ENCODE measurements at regions not wholly inside any gene's neighbourhood (a gene's known extent, or its start where the extent isn't known, plus 50 kb on each side); places are given as distances from the start of the nearest gene placed in this dataset.

DNA sequence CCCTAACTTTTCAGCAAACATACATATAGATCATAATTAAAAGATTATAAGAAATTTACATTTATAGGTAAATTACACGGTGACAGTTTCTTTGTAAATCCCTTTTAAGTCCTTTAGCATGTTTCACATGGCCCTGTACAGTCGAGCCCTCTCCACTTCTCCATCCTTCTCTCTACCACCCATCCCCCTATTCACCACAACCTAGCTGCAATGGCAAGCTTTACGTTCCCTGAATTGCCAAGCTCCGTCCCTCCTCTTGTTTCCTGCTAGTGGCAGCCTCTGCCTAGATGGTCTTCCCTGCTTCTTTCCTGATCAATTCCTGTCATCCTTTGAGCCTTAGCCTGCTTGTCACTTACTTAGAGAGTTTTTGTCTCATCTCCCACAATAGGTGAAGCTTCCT lies 116.2 kb downstream of the TMA16 start:
- no peak overlapping the region for H3K4me3 ChIP-seq (ENCODE audit: insufficient read length, low read depth)
- TF ChIP-seq ZNF274 (IDR thresholded peaks at IDR 0.05; ENCODE audit: low read depth, low read length) (no peak), YY1 (IDR thresholded peaks at IDR 0.05; ENCODE audit: insufficient read depth, insufficient read length) (no peak), SUZ12 (IDR thresholded peaks at IDR 0.05; ENCODE audit: extremely low read depth, insufficient read depth, insufficient read length) (no peak)
- H3K9ac ChIP-seq (ENCODE audit: insufficient read length, low read depth): no peak overlapping the region
- H3K4me1 ChIP-seq (ENCODE audit: insufficient read depth, insufficient read length): no peaks in the 10 kb centered on the region
- no peak for DNase-seq (ENCODE audit: low read depth, low spot score)
- no peaks in the 10 kb centered on the region for H3K36me3 ChIP-seq (ENCODE audit: insufficient read depth, insufficient read length, low read length)
- no peaks in the 10 kb centered on the region for H3K27me3 ChIP-seq (ENCODE audit: insufficient read depth, insufficient read length)
- H3K9me3 ChIP-seq (ENCODE audit: insufficient read depth, low read length): no peaks in the 10 kb centered on the region

DNA sequence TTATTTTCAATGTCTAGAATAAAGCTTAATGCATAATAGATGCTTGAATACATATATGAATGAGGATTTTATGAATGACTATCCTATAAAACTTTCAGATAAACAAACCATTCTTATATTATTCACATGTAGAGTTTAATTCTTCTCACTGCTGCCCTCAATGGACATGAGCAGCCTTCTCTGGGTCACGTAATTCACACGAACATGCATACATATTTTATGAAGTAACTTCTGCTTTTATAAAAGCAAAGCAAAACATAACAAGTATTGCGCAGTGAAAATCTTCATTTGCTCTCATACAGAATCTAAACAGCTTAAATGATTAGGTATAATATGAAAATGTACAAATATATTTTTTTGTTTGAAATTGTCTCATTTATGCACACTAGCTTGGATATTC lies 116.7 kb downstream of the TMA16 start:
- no peaks in the 10 kb centered on the region for H3K27me3 ChIP-seq (ENCODE audit: insufficient read depth, insufficient read length)
- DNase-seq (ENCODE audit: low read depth, low spot score): no peak
- H3K36me3 ChIP-seq (ENCODE audit: insufficient read depth, insufficient read length, low read length): no peaks in the 10 kb centered on the region
- TF ChIP-seq YY1 (IDR thresholded peaks at IDR 0.05; ENCODE audit: insufficient read depth, insufficient read length): no peak
- no peak for TF ChIP-seq SUZ12 (IDR thresholded peaks at IDR 0.05; ENCODE audit: extremely low read depth, insufficient read depth, insufficient read length)
- no peak for TF ChIP-seq ZNF274 (IDR thresholded peaks at IDR 0.05; ENCODE audit: low read depth, low read length)
- no peaks in the 10 kb centered on the region for H3K9me3 ChIP-seq (ENCODE audit: insufficient read depth, low read length)
- H3K4me3 ChIP-seq (ENCODE audit: insufficient read length, low read depth): no peak overlapping the region
- H3K9ac ChIP-seq (ENCODE audit: insufficient read length, low read depth): no peak overlapping the region
- H3K4me1 ChIP-seq (ENCODE audit: insufficient read depth, insufficient read length): no peaks in the 10 kb centered on the region

DNA sequence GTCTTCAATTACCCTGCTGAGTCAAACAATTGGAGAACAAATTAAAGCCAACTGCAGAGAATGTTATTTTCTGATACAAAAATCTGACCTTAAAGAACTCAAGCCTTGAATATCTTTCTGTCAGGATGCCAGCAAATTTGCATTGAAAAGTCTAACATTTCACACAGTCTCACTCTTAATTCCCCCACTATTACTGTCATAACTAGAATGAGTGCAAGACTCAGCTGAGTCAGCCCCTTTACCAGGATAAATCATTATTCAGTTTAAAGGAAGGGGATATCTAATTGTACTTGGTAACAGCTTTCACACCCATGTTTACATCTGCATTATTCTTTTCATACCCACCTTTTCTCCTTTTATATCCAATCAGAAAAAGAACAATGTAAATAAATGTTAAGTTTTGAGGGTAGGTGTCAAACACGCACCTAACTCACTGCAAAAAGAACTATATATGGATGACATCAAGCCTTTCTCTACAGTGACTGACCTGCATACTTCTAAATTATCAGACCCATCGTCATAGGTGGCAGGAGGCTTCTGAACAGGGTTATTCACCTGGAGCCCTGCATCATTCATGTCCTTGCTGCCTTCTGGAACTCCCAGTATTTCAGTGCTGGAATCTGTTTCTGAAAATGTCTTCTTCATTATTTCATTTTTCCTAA lies 117.4 kb downstream of the TMA16 start:
- TF ChIP-seq ZNF274 (IDR thresholded peaks at IDR 0.05; ENCODE audit: low read depth, low read length) (no peak), SUZ12 (IDR thresholded peaks at IDR 0.05; ENCODE audit: extremely low read depth, insufficient read depth, insufficient read length) (no peak), YY1 (IDR thresholded peaks at IDR 0.05; ENCODE audit: insufficient read depth, insufficient read length) (no peak)
- Histone ChIP-seq H3K36me3 (ENCODE audit: insufficient read depth, insufficient read length, low read length) (no peaks in the 10 kb centered on the region), H3K4me1 (ENCODE audit: insufficient read depth, insufficient read length) (no peaks in the 10 kb centered on the region), H3K4me3 (ENCODE audit: insufficient read length, low read depth) (no peak overlapping the region), H3K9ac (ENCODE audit: insufficient read length, low read depth) (no peak overlapping the region), H3K9me3 (ENCODE audit: insufficient read depth, low read length) (no peaks in the 10 kb centered on the region), H3K27me3 (ENCODE audit: insufficient read depth, insufficient read length) (no peaks in the 10 kb centered on the region)
- DNase-seq (ENCODE audit: low read depth, low spot score): no peak

DNA sequence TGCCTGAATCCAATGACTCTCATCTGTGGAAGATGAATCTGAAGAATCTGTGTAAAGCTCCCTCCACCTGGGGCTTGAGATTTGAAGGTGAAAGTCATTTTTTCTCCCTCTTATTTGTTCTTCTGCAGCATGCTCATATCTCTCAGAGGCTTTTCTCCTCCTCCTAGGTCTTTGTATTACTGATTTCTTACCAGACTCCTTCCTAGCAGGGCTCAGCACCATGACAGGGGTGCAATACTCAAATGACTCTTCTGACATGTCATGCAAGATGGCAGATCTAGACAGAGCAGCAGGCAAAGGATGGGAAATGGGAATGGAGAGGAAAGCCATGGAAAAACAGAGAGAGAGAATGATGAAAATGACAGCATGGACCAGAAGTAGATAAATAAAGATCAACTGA lies 118.3 kb downstream of the TMA16 start:
- Histone ChIP-seq H3K36me3 (ENCODE audit: insufficient read depth, insufficient read length, low read length) (no peaks in the 10 kb centered on the region), H3K4me3 (ENCODE audit: insufficient read length, low read depth) (no peak overlapping the region), H3K9ac (ENCODE audit: insufficient read length, low read depth) (no peak overlapping the region)

DNA sequence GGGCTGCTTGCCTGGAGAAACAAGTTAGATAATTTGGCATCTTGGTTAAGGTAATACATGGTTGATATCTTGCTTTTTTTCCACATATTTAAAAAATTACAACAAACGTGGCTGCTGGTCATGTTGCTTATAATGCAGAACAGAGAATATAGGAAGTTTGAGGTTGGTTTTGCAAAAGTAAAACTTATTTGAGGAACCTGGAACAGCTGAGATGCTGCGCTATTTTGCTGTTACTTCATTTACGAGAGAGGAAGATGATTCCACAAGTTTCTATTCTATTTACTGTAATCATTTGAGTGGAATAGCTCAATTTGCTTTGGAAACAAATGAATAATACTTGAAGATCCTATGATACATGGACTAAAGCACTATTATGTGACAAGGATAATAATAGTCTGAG lies 118.9 kb downstream of the TMA16 start:
- Histone ChIP-seq H3K36me3 (ENCODE audit: insufficient read depth, insufficient read length, low read length) (no peaks in the 10 kb centered on the region), H3K4me3 (ENCODE audit: insufficient read length, low read depth) (no peak overlapping the region), H3K4me1 (ENCODE audit: insufficient read depth, insufficient read length) (no peaks in the 10 kb centered on the region), H3K9me3 (ENCODE audit: insufficient read depth, low read length) (no peaks in the 10 kb centered on the region), H3K27me3 (ENCODE audit: insufficient read depth, insufficient read length) (no peaks in the 10 kb centered on the region), H3K9ac (ENCODE audit: insufficient read length, low read depth) (no peak overlapping the region)
- TF ChIP-seq ZNF274 (IDR thresholded peaks at IDR 0.05; ENCODE audit: low read depth, low read length) (no peak), SUZ12 (IDR thresholded peaks at IDR 0.05; ENCODE audit: extremely low read depth, insufficient read depth, insufficient read length) (no peak), YY1 (IDR thresholded peaks at IDR 0.05; ENCODE audit: insufficient read depth, insufficient read length) (no peak)
- no peak for DNase-seq (ENCODE audit: low read depth, low spot score)

More for the DNA sequence above, 118.3 kb downstream of the TMA16 start:
- DNase-seq (ENCODE audit: low read depth, low spot score): no peak
- TF ChIP-seq YY1 (IDR thresholded peaks at IDR 0.05; ENCODE audit: insufficient read depth, insufficient read length): no peak
- TF ChIP-seq SUZ12 (IDR thresholded peaks at IDR 0.05; ENCODE audit: extremely low read depth, insufficient read depth, insufficient read length): no peak
- no peak for TF ChIP-seq ZNF274 (IDR thresholded peaks at IDR 0.05; ENCODE audit: low read depth, low read length)
- Histone ChIP-seq H3K9me3 (ENCODE audit: insufficient read depth, low read length) (no peaks in the 10 kb centered on the region), H3K4me1 (ENCODE audit: insufficient read depth, insufficient read length) (no peaks in the 10 kb centered on the region), H3K27me3 (ENCODE audit: insufficient read depth, insufficient read length) (no peaks in the 10 kb centered on the region)

DNA sequence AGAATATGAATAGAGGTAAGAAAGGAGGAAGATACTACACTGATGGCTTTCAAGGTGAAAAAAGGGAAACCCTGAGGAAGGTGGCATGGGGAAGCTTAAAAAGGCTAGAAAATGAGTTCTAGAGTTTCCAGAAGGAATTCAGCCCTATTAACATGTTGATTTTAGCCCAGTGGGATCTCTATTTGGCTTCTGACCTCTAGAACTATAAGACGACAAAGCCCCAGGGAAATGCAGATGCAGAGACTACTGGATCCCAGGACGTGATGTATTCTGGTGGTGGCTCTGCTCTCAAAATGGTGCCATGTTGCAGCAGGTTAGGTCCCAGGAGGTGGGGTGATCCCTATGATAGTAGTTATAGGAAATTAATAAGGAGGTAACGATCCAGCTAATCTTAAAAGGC lies 120.4 kb downstream of the TMA16 start:
- no peak overlapping the region for H3K9ac ChIP-seq (ENCODE audit: insufficient read length, low read depth)
- no peaks in the 10 kb centered on the region for H3K4me1 ChIP-seq (ENCODE audit: insufficient read depth, insufficient read length)
- H3K4me3 ChIP-seq (ENCODE audit: insufficient read length, low read depth): no peak overlapping the region
- H3K36me3 ChIP-seq (ENCODE audit: insufficient read depth, insufficient read length, low read length): no peaks in the 10 kb centered on the region
- peak; percentile 20 for DNase-seq (ENCODE audit: low read depth, low spot score)
- H3K9me3 ChIP-seq (ENCODE audit: insufficient read depth, low read length): no peaks in the 10 kb centered on the region
- no peaks in the 10 kb centered on the region for H3K27me3 ChIP-seq (ENCODE audit: insufficient read depth, insufficient read length)
- TF ChIP-seq ZNF274 (IDR thresholded peaks at IDR 0.05; ENCODE audit: low read depth, low read length): no peak
- no peak for TF ChIP-seq SUZ12 (IDR thresholded peaks at IDR 0.05; ENCODE audit: extremely low read depth, insufficient read depth, insufficient read length)
- TF ChIP-seq YY1 (IDR thresholded peaks at IDR 0.05; ENCODE audit: insufficient read depth, insufficient read length): no peak

DNA sequence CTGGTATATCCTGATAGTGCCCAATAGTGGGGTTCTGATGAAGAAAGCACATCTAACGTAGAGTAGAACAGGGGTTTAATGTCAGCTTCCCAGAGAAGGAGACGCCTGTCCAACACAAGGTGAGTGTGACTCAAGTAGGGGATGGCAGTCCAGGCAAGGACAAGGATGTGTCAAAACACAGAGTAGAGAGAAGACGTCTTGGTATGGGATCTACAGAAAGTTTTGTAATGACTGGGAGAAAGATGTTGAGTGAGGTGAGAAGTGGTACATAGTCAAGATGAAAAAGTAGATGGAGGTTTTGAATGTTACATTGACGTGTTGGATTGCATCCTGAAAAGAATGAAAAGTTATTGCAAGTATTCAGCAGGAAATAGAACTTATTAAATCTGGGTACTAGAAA lies 124.4 kb downstream of the TMA16 start:
- Histone ChIP-seq H3K4me1 (ENCODE audit: insufficient read depth, insufficient read length) (no peaks in the 10 kb centered on the region), H3K4me3 (ENCODE audit: insufficient read length, low read depth) (no peak overlapping the region), H3K9ac (ENCODE audit: insufficient read length, low read depth) (no peak overlapping the region), H3K36me3 (ENCODE audit: insufficient read depth, insufficient read length, low read length) (no peaks in the 10 kb centered on the region), H3K9me3 (ENCODE audit: insufficient read depth, low read length) (no peaks in the 10 kb centered on the region), H3K27me3 (ENCODE audit: insufficient read depth, insufficient read length) (no peaks in the 10 kb centered on the region)
- DNase-seq (ENCODE audit: low read depth, low spot score): no peak
- no peak for TF ChIP-seq SUZ12 (IDR thresholded peaks at IDR 0.05; ENCODE audit: extremely low read depth, insufficient read depth, insufficient read length)
- TF ChIP-seq ZNF274 (IDR thresholded peaks at IDR 0.05; ENCODE audit: low read depth, low read length): no peak
- no peak for TF ChIP-seq YY1 (IDR thresholded peaks at IDR 0.05; ENCODE audit: insufficient read depth, insufficient read length)

All from NT2/D1 (cell line).